Testis (tissue), 2 donors: ENCODE measurements at regions not wholly inside any gene's neighbourhood (a gene's known extent, or its start where the extent isn't known, plus 50 kb on each side); places are given as distances from the start of the nearest gene placed in this dataset.
"Not testable (repeated sequence)": the region's sequence is repeated elsewhere in the genome, so short reads cannot be mapped to it uniquely, and the experiment has no call there.

Experiments
- DNase-seq: peaks from one replicate; pipeline ENCODE4 v3.0.0-alpha.2; 2019
- H3K27ac ChIP-seq, 2 donors: fragments of 200-600 bp; sonication (generic); one replicate each; pipeline ENCODE4 v1.5.1; 2019
- H3K27me3 ChIP-seq: fragments of 200-600 bp; sonication (generic); one replicate; pipeline ENCODE4 v1.5.1; 2019
- H3K36me3 ChIP-seq: fragments of 200-600 bp; sonication (generic); one replicate; pipeline ENCODE4 v1.5.1; 2017; ENCODE audit warnings: low read depth; ENCODE audit errors: missing control alignments
- H3K4me1 ChIP-seq: fragments of 200-600 bp; sonication (generic); one replicate; pipeline ENCODE4 v1.5.1; 2019
- H3K4me3 ChIP-seq, 2 donors: fragments of 200-600 bp; sonication (generic); one replicate each; pipeline ENCODE4 v1.5.1; 2017 to 2019
- H3K9me3 ChIP-seq: fragments of 200-600 bp; sonication (generic); one replicate; pipeline ENCODE4 v1.5.1; 2017
- CTCF ChIP-seq, 3 experiments: fragments of 450-650 bp in 2 of 3; fragments of 200-600 bp in 1 of 3; sonication (generic) in 1 of 3; IDR thresholded peaks; one replicate each; pipeline ENCODE4 v1.5.1; 2016 to 2019; ENCODE audit warnings: antibody characterized with exemption in 3 of 3, mild to moderate bottlenecking in 2 of 3, moderate library complexity in 1 of 3
- POLR2A ChIP-seq: fragments of 450-650 bp; IDR thresholded peaks from one replicate; pipeline ENCODE4 v1.6.1; 2017; ENCODE audit warnings: antibody characterized with exemption, mild to moderate bottlenecking, moderate library complexity
- WGBS, 2 donors: methylation state at CpG; one replicate each; pipeline ENCODE4 v1.1.5; 2018; 5-methylcytosine and 5-hydroxymethylcytosine counted together
- intact Hi-C: fragments of 100-400 bp; cut with DNase I; formaldehyde crosslinking; loops from one replicate; pipeline ENCODE4 v1.15.1; 2023; ENCODE audit warnings: low total_unique reads

- Histone ChIP-seq H3K4me3 (no peak overlapping the region), H3K27ac (peak overlapping the region in 1 of 2 donors; percentile 70), H3K9me3 (no peaks in the 10 kb centered on the region), H3K27me3 (no peaks in the 10 kb centered on the region), H3K36me3 (no peaks in the 10 kb centered on the region), H3K4me1 (peaks cover 16% of the 10 kb centered on the region)
- TF ChIP-seq POLR2A (no peak), CTCF (IDR thresholded peaks at IDR 0.05) (no peak)
- no peak for DNase-seq
- intact Hi-C loops = no loop called here
- WGBS, 2 donors = 21 to 38% methylated on average over 1 of the region's 1 CpG
Measured at GRCh38 chr14:55915456-55915855, 202.8 kb upstream of the PELI2 start.

DNA sequence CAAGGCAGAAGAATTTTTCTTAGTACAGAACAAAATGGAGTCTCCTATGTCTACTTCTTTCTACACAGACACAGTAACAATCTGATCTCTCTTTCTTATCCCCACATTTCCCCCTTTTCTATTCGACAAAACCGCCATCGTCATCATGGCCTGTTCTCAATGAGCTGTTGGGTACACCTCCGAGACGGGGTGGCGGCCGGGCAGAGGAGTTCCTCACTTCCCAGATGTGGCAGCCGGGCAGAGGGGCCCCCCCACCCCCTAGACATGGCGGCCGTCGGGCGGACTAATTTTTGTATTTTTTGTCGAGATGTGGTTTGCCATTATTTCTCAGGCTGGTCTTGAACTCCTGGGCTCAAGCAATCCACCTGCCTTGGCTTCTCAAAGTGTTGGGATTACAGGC, 198.4 kb upstream of the PELI2 start:
- intact Hi-C loops, H3K27ac ChIP-seq, H3K27me3 ChIP-seq, H3K36me3 ChIP-seq, H3K4me3 ChIP-seq, DNase-seq, H3K9me3 ChIP-seq: not testable (repeated sequence)
- 89 to 96% methylated on average over 12 to 13 of the region's 13 CpGs for WGBS, 2 donors
- peaks cover 11% of the 10 kb centered on the region for H3K4me1 ChIP-seq

- Histone ChIP-seq H3K4me3 (no peak overlapping the region), H3K4me1 (no peaks in the 10 kb centered on the region), H3K27me3 (no peaks in the 10 kb centered on the region), H3K27ac (no peak overlapping the region), H3K36me3 (no peaks in the 10 kb centered on the region), H3K9me3 (no peaks in the 10 kb centered on the region)
- 83 to 100% methylated on average over 1 of the region's 1 CpG for WGBS, 2 donors
- no peak for DNase-seq
- intact Hi-C loops = no loop called here
- no peak for TF ChIP-seq POLR2A
- TF ChIP-seq CTCF (IDR thresholded peaks at IDR 0.05) = no peak
Measured at GRCh38 chr14:55921511-55921910, 196.7 kb upstream of the PELI2 start.

DNA sequence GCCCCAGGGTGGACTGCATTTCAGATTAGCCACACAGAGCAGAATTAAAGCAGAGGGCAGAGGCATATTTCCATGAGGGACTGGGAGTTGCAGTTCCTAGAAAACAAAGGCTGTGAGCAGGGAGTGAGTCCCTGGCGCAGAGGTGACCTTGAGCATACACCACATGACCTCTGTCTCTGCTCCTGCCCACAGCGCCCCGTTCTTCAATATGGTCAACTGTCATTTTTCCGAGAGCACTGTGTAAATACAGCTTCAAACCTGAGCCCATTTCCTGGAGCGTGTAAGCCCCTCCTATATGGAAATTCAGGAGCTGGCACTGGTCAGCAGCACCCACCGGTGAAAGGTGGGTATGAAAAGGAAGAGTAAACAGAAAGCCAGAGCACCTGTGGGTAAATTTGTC, 192.2 kb upstream of the PELI2 start:
- Histone ChIP-seq H3K27me3 (no peaks in the 10 kb centered on the region), H3K36me3 (no peaks in the 10 kb centered on the region), H3K9me3 (no peaks in the 10 kb centered on the region), H3K4me1 (no peaks in the 10 kb centered on the region), H3K4me3 (no peak overlapping the region), H3K27ac (no peak overlapping the region)
- no peak for TF ChIP-seq CTCF (IDR thresholded peaks at IDR 0.05)
- no peak for TF ChIP-seq POLR2A
- intact Hi-C loops = no loop called here
- 44 to 65% methylated on average over 5 to 6 of the region's 6 CpGs for WGBS, 2 donors
- peak; percentile 74 for DNase-seq

DNA sequence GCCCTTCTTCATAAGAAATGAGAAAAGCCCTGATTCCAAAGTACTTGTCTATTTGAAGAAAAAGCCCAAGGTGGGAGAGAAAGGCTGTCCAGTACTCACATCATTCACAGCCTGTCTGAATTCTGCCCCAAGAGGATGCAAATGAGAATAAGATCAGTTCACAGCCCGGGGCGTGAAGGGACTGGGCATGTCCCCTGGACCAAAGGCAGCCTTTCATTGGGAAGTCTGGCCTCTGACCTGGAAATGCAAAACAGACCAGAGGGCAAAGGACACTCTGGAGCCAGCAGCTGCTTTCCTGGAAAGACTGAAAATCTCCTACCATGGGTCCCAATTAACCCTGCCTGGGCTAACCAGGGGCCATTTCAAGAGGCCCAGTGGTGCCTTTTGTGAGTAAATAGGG, 191.2 kb upstream of the PELI2 start:
- H3K36me3 ChIP-seq = no peaks in the 10 kb centered on the region
- no peak overlapping the region for H3K4me3 ChIP-seq
- 70 to 95% methylated on average over 2 of the region's 2 CpGs for WGBS, 2 donors
- TF ChIP-seq POLR2A = no peak
- TF ChIP-seq CTCF (IDR thresholded peaks at IDR 0.05) = no peak
- no peaks in the 10 kb centered on the region for H3K27me3 ChIP-seq
- no peak overlapping the region for H3K27ac ChIP-seq
- intact Hi-C loops = no loop called here
- H3K9me3 ChIP-seq = no peaks in the 10 kb centered on the region
- no peaks in the 10 kb centered on the region for H3K4me1 ChIP-seq
- DNase-seq = no peak
